ENCODE measurements at regions not wholly inside any gene's neighbourhood (a gene's known extent, or its start where the extent isn't known, plus 50 kb on each side); places are given as distances from the start of the nearest gene placed in this dataset.

DNA sequence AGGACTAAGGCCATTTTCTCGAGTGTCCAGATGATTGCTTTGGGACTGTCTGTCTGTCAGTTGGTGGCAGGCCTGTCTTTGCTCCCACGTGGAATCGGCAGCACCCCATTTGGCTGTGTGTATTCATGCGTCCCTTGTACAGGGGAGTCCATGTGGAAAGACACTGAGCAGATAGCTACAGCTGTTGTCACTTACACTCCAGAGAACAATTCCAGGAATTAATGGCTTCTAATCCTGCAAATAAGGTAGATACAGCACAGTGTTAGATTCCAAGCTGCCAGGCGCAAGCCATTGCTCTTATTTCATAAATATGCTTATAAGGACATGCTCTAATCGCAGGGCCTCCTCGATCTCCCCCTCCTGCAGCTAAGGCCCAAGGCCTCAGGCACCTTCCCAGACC, 208.8 kb downstream of the VRK1 start:
- no peak overlapping the region for H3K4me3 Mint-ChIP-seq (ENCODE audit: unreplicated experiment)
- H3K36me3 Mint-ChIP-seq (ENCODE audit: low read depth, unreplicated experiment) = no peaks in the 10 kb centered on the region
- no peaks in the 10 kb centered on the region for H4K20me1 ChIP-seq (ENCODE audit: insufficient read depth, low read length)
- no peaks in the 10 kb centered on the region for H3K4me1 Mint-ChIP-seq (ENCODE audit: low read depth, unreplicated experiment)
- H3K9me3 ChIP-seq (ENCODE audit: insufficient read depth, low read depth, low read length) = no peaks in the 10 kb centered on the region
- no peak overlapping the region for H2AFZ ChIP-seq (ENCODE audit: low read depth, low read length)
- FAIRE-seq = no peak
- H3K9me3 Mint-ChIP-seq (ENCODE audit: unreplicated experiment) = peaks cover 7% of the 10 kb centered on the region
- no peak overlapping the region for H3K27ac ChIP-seq (ENCODE audit: low read depth, low read length)
- H3K4me3 ChIP-seq (ENCODE audit: insufficient read depth, low read depth, low read length) = no peak overlapping the region
- H3K4me1 ChIP-seq (ENCODE audit: insufficient read depth, low read length) = no peaks in the 10 kb centered on the region
- H3K36me3 ChIP-seq (ENCODE audit: insufficient read depth, low read length) = no peaks in the 10 kb centered on the region
- peaks cover 16% of the 10 kb centered on the region for H3K27me3 Mint-ChIP-seq (ENCODE audit: low read depth, unreplicated experiment)
- H3K79me2 ChIP-seq (ENCODE audit: insufficient read depth, low read length) = no peaks in the 10 kb centered on the region
- no peak overlapping the region for H3K27ac Mint-ChIP-seq (ENCODE audit: unreplicated experiment)
- TF ChIP-seq, protein P1, sequence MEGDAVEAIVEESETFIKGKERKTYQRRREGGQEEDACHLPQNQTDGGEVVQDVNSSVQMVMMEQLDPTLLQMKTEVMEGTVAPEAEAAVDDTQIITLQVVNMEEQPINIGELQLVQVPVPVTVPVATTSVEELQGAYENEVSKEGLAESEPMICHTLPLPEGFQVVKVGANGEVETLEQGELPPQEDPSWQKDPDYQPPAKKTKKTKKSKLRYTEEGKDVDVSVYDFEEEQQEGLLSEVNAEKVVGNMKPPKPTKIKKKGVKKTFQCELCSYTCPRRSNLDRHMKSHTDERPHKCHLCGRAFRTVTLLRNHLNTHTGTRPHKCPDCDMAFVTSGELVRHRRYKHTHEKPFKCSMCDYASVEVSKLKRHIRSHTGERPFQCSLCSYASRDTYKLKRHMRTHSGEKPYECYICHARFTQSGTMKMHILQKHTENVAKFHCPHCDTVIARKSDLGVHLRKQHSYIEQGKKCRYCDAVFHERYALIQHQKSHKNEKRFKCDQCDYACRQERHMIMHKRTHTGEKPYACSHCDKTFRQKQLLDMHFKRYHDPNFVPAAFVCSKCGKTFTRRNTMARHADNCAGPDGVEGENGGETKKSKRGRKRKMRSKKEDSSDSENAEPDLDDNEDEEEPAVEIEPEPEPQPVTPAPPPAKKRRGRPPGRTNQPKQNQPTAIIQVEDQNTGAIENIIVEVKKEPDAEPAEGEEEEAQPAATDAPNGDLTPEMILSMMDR (IDR thresholded peaks at IDR 0.05; ENCODE audit: insufficient read depth, low read depth, low read length) = no peak
- TF ChIP-seq EZH2 (IDR thresholded peaks at IDR 0.05; ENCODE audit: insufficient read depth, low read length) = no peak
- no peaks in the 10 kb centered on the region for H3K27me3 ChIP-seq (ENCODE audit: insufficient read depth, low read length)
- H3K9ac ChIP-seq (ENCODE audit: low read length) = no peak overlapping the region
- DNase-seq (ENCODE audit: low read depth) = no peak
- H3K4me2 ChIP-seq (ENCODE audit: low read length) = no peak overlapping the region

DNA sequence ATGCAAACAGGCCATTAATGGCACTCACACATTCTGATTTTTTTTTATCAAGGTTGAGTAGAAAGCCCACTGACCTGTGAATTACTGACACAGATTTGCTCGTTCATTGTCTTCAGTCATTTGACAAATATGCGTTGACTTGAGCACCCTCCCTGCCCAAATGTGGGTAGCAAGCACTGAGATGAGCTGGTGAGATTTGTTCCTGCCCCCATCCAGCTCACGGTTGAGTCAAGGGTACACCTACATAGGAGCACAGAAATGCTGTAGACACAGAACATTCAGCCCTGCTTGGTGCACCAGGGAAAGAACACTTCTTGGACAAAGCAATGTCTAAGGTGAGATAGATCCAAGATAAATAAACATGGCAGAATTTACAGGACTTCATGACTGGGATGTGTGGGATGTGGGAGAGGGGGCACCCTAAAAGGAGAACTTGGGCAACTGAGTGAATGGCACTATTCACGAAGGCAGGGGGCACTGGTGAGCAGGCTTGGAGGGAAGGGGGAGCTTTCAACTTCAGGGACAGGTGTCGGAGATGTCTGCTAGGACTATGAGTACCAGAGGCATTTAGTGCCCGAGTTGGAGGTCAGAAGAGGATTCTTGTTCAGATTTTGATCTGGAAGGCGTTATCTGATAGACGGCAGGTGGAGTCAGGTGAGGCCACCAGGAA, 213.4 kb downstream of the VRK1 start:
- no peak overlapping the region for H3K4me3 Mint-ChIP-seq (ENCODE audit: unreplicated experiment)
- no peak overlapping the region for H3K27ac ChIP-seq (ENCODE audit: low read depth, low read length)
- H2AFZ ChIP-seq (ENCODE audit: low read depth, low read length) = no peak overlapping the region
- DNase-seq (ENCODE audit: low read depth) (no peak), FAIRE-seq (no peak)
- no peaks in the 10 kb centered on the region for H3K4me1 Mint-ChIP-seq (ENCODE audit: low read depth, unreplicated experiment)
- H3K9me3 Mint-ChIP-seq (ENCODE audit: unreplicated experiment) = peaks cover 7% of the 10 kb centered on the region
- no peak overlapping the region for H3K4me3 ChIP-seq (ENCODE audit: insufficient read depth, low read depth, low read length)
- H3K27me3 ChIP-seq (ENCODE audit: insufficient read depth, low read length) = no peaks in the 10 kb centered on the region
- no peaks in the 10 kb centered on the region for H3K4me1 ChIP-seq (ENCODE audit: insufficient read depth, low read length)
- H3K36me3 Mint-ChIP-seq (ENCODE audit: low read depth, unreplicated experiment) = no peaks in the 10 kb centered on the region
- no peak overlapping the region for H3K9ac ChIP-seq (ENCODE audit: low read length)
- no peaks in the 10 kb centered on the region for H3K79me2 ChIP-seq (ENCODE audit: insufficient read depth, low read length)
- peaks cover 24% of the 10 kb centered on the region for H3K27me3 Mint-ChIP-seq (ENCODE audit: low read depth, unreplicated experiment)
- H3K36me3 ChIP-seq (ENCODE audit: insufficient read depth, low read length) = no peaks in the 10 kb centered on the region
- no peaks in the 10 kb centered on the region for H4K20me1 ChIP-seq (ENCODE audit: insufficient read depth, low read length)
- H3K27ac Mint-ChIP-seq (ENCODE audit: unreplicated experiment) = no peak overlapping the region
- H3K4me2 ChIP-seq (ENCODE audit: low read length) = no peak overlapping the region
- no peak for TF ChIP-seq EZH2 (IDR thresholded peaks at IDR 0.05; ENCODE audit: insufficient read depth, low read length)
- TF ChIP-seq, protein P1 (IDR thresholded peaks at IDR 0.05; ENCODE audit: insufficient read depth, low read depth, low read length) = no peak
- H3K9me3 ChIP-seq (ENCODE audit: insufficient read depth, low read depth, low read length) = no peaks in the 10 kb centered on the region

DNA sequence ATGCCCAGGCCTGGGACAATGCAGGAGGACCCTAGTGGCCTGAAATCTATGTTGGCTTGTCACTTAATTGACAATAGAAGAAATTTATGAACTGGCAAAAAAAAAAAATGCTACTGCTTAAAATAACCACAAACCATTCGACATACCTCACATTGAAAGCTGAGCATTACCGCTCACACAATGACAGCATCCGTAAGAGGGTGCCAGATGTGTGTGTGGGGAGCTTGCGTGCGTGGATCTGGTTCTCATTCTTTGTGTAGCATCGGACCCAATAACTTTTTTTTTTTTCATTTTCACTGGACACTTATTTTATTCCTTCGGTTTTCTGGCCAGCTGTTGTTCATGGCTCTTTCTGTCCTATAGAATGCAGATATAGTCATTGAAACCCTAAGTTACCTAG, 216.7 kb downstream of the VRK1 start:
- Mint-ChIP-seq H3K4me1 (ENCODE audit: low read depth, unreplicated experiment) (no peaks in the 10 kb centered on the region), H3K27ac (ENCODE audit: unreplicated experiment) (no peak overlapping the region), H3K9me3 (ENCODE audit: unreplicated experiment) (peaks cover 5% of the 10 kb centered on the region), H3K27me3 (ENCODE audit: low read depth, unreplicated experiment) (peaks cover 28% of the 10 kb centered on the region), H3K36me3 (ENCODE audit: low read depth, unreplicated experiment) (no peaks in the 10 kb centered on the region), H3K4me3 (ENCODE audit: unreplicated experiment) (no peak overlapping the region)
- Histone ChIP-seq H3K9ac (ENCODE audit: low read length) (no peak overlapping the region), H3K4me3 (ENCODE audit: insufficient read depth, low read depth, low read length) (no peak overlapping the region), H3K27me3 (ENCODE audit: insufficient read depth, low read length) (no peaks in the 10 kb centered on the region), H3K4me2 (ENCODE audit: low read length) (no peak overlapping the region), H3K4me1 (ENCODE audit: insufficient read depth, low read length) (no peaks in the 10 kb centered on the region), H2AFZ (ENCODE audit: low read depth, low read length) (no peak overlapping the region), H4K20me1 (ENCODE audit: insufficient read depth, low read length) (no peaks in the 10 kb centered on the region), H3K27ac (ENCODE audit: low read depth, low read length) (no peak overlapping the region), H3K9me3 (ENCODE audit: insufficient read depth, low read depth, low read length) (peaks cover 2% of the 10 kb centered on the region), H3K79me2 (ENCODE audit: insufficient read depth, low read length) (no peaks in the 10 kb centered on the region), H3K36me3 (ENCODE audit: insufficient read depth, low read length) (no peaks in the 10 kb centered on the region)
- FAIRE-seq (no peak), DNase-seq (ENCODE audit: low read depth) (no peak)
- TF ChIP-seq, protein P1 (IDR thresholded peaks at IDR 0.05; ENCODE audit: insufficient read depth, low read depth, low read length) = no peak
- no peak for TF ChIP-seq EZH2 (IDR thresholded peaks at IDR 0.05; ENCODE audit: insufficient read depth, low read length)

Measured in astrocyte (in vitro differentiated cells and primary cell).